ENCODE measurements at regions not wholly inside any gene's neighbourhood (a gene's known extent, or its start where the extent isn't known, plus 50 kb on each side); places are given as distances from the start of the nearest gene placed in this dataset.
A peak's percentile ranks its signal among the peaks of the same experiment; 100 is the strongest.
"Not testable (repeated sequence)": the region's sequence is repeated elsewhere in the genome, so short reads cannot be mapped to it uniquely, and the experiment has no call there.

GRCh38 chr15:99454107-99454809 lies 111.5 kb upstream of the MEF2A start:
- intact Hi-C loops (cut with DNase I), result no loop called here
- peak in 10 of 42 donors; percentile 2 to 30 (median 14) for DNase-seq

- peak in 20 of 42 donors; percentile 4 to 64 (median 38) for DNase-seq
- intact Hi-C loops (cut with DNase I), result no loop called here
Measured at GRCh38 chr15:99454941-99455788, 110.6 kb upstream of the MEF2A start.

- peak in 3 of 42 donors; percentile 5 to 33 (median 19) for DNase-seq
- intact Hi-C loops (cut with DNase I), result no loop called here
Measured at GRCh38 chr15:99455789-99456160, 110.0 kb upstream of the MEF2A start.

DNA sequence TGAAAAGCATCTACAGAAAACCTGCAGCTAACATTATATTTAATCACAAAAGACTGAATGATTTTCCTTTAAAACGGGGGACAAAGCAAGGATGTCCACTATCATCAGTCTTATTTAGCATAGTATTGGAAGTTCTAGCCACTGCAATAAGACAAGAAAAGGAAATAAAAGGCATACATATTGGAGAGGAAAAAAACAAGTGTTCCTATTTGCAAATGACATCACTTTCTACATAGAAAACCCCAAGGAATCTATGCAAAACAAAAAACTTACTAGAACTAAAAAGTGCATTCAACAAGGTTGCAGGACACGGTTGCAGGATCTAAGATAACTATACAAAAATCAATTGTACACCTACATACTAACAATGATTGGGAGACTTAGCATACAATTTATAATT lies 101.6 kb upstream of the MEF2A start:
- no peak for DNase-seq
- intact Hi-C loops (cut with DNase I), result no loop called here

DNA sequence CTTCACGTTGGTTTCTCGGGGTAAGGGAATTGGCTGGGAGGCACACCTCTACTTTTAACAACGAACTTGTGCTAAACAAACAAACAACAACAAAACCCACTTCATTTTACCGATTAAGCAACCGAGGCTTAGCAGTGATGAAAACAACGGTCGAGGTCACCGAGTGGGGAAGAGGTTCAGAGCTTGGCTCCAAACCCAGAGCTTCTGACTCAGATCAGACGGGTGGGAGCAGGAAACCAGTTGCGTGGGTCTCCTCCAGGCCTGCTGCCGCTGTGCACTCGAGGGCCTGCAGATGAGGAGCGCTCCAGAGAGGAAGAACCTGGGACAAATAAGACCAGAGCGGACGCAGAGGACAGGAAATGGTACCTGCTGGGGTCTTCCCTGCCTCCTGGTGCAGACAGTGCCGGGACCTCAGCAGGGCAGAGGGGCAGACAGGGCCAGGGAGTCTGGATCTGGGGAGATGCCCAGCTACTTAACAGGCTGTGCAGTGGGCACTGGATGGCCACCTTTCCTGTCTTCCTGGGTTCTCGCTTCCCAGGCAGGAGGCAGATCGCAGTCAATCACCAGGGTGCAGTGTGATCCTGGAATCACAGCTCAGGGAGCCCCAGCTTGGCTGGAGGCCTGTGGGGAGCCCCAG lies 99.0 kb upstream of the MEF2A start:
- intact Hi-C loops (cut with DNase I), result no loop called here
- peak in 2 of 42 donors; percentile 7 to 33 for DNase-seq

DNA sequence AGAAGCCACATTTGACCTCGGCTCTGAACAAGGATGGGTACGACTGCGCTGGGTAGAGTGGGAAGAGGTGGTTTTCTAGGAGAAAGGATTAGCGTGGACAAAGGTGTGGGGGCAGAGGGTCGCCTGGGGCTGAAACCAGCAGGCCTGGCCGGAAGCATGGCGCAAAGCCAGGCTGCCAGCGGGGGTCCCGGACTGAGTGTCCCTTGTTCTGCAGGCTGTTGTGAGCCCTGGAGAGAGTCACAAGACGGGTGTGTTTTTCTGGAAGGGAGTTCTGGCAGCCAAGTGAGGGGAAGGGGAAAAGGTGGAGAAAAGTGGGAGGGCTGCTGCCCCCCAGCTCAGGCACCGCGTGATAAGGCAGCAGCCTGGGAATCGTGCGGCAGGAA lies 98.5 kb upstream of the MEF2A start:
- peak in 2 of 42 donors; percentile 2 to 27 for DNase-seq
- intact Hi-C loops (cut with DNase I), result no loop called here

- DNase-seq, result peak in 1 of 42 donors; percentile 2
- intact Hi-C loops (cut with DNase I), result no loop called here
Measured at GRCh38 chr15:99467853-99468464, 97.8 kb upstream of the MEF2A start.

DNA sequence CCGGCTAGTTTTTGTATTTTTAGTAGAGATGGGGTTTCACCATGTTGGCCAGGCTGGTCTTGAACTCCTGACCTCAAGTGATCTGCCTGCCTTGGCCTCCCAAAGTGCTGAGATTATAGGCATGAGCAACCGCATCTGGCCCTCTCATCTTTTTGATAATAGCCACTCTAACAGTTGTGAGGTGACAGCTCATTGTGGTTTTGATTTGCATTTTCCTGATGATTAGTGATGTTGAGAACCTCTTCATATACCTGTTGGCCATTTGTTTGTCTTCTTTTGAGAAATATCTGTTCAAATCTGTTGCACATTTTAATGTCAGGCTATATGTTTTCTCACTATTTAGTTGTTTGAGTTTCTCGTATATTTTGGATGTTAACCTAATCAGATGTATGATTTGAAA lies 95.6 kb upstream of the MEF2A start:
- intact Hi-C loops (cut with DNase I); DNase-seq: not testable (repeated sequence)

- DNase-seq, result peak in 1 of 42 donors; percentile 18
- intact Hi-C loops (cut with DNase I), result no loop called here
Measured at GRCh38 chr15:99472416-99473145, 93.2 kb upstream of the MEF2A start.

DNA sequence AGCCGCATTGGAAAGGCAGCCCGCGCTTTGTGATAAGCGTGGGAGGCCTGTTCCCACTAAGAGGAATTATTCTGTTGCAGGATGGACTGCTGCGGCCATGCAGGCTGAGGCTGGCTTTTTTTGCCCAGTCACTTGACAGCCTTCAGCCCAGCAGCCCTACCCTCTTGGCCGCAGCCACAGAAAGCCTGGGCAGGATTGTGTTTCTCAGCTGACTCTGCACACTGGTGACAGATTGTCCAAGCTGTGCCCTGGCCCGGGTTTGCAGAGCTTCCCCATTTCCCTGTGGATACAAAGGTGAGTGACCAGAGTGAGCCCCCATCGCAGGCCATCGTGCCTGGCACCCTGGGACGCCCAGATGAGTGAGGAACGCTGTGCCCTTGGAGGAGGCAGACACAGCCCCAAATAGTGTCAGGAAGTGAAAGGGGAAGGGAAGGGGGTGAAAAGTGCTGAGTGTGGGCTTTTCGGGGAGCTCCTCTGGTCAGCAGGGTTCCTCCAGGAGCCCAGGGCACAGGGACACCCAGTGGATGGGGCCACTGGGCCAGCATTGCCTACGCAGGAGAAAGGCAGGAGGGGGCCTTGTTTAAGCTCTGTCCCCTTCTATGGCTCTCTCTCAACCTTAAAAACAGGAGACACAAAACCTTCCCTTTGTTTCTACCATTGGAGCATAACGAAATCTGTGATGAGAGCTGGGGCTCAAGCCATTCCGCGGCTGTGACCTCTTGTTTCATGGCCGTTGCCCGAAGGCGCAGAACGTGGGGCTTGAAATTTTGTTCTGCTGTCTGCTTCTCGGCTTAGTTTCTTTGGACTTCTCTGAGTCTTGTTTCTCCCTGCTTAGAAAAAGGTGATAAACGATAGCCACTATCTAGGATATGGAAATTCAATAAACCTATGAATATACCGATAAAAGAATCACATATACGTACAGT lies 91.5 kb upstream of the MEF2A start:
- peak in 22 of 42 donors; percentile 28 to 63 (median 50) for DNase-seq
- intact Hi-C loops (cut with DNase I), result no loop called here

DNA sequence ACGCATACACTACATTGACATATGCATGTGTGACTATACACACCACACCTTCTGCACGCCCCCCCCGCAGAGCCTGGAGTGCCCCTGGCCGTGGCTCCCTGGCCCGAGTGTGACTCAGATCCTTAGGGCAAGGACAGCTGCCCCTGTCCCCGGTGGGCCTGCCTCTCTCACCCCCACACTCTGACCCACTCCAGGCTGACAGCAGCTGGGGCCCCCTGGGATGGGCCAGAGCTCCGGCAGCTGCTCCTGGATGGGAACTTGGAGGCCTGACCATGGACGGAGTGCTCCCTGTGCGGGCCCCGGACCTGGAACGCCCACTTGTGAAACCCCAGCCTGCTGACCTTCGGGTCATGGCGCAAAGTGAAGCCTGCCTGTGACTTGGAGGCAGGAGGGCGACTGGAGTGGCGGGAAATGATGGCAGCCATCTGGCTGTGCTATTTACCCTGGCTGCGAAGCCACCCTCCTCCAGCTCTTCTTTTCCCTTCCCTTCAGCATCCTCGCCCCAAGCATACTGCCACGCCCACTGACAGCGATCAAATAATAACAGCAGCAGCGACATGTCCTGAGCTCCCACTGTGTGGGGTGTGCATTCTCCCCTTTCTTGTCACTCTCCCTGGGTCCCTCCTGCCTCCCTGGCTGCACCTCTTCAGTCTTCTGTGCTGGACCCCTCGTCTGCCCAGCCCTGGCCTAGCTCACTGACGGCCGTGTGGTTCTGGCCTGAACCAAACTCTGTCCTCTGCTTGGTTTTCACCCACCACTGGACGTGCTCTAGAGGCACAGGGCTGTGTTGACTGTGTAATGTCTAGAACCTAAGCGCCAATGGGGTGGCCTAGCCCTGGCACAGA lies 90.7 kb upstream of the MEF2A start:
- peak in 1 of 42 donors; percentile 34 for DNase-seq
- intact Hi-C loops (cut with DNase I), result loop anchor here (5.0 kb wide), 1 partner anchor 87 kb away; no protein-coding TSS in a partner anchor

DNA sequence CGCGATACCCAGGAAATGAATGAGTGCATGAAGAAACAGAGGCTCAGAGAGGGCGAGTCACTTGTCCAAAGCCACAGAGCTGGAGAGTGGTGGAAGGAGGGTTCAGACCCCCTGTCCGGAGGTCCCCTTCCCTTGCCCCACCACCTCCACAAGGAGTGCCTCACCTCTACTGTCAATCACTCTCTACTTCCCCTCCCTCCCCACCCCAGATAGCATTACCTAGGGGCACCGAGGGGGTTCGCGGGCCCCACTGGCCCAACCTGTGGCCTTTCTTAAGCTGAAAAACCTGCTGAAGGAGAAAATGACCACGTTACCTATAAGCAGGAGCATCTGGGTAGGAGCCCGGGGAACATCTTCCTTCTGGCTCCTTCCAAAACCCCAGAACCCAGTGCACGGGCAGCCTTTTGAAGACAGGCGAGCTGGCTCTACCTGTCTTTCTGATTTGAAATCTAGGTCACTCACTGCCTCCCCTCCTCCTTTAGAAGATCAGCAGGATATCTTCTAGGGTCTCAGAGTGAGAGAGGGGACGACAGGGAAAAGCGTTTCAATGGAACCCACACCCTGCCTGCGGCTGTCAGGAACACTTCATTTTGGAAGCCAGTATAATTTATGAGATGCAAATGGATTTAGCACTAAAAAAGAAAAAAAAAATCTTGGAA lies 89.9 kb upstream of the MEF2A start:
- DNase-seq, result no peak
- intact Hi-C loops (cut with DNase I), result loop anchor here (5.0 kb wide), 1 partner anchor 86 kb away; no protein-coding TSS in a partner anchor

GRCh38 chr15:99476413-99477222 lies 89.2 kb upstream of the MEF2A start:
- intact Hi-C loops (cut with DNase I), result loop anchor here (5.0 kb wide), 1 partner anchor 86 kb away; no protein-coding TSS in a partner anchor
- peak; percentile 33 to 92 (median 70) for DNase-seq

DNA sequence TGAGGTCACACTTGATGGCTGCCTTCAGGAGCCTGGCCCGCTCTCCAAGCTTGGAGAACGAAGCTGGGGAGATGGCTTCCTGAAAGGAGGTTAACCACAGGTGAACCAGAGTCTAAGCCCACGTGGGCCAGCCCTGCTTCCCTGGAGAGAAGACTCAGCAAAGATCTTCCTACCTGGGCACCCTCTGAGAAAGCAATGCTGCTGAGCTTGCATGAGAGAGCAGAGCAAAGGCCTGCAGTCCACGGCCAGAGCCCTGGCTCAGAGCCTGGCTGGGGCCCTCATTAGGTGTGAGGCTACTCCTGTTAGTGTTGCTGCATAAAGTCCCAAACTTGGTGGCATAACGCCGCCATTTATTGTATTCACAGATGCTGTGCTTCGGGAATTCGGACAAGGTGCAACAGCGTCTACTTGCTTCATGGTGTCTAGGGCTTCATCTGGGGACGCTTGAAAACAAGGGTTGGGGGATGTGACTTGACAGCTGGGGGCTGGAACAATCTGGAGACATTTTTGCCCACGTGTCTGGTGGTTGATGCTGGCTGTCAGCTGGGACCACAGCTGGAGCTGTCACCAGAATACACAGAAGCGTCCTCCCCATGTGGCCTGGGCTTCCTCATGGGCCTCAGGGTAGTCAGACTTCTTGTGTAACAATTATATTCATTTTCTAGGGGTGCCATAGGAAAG lies 87.9 kb upstream of the MEF2A start:
- DNase-seq, result no peak
- intact Hi-C loops (cut with DNase I), result loop anchor here (5.0 kb wide), 1 partner anchor 84 kb away; no protein-coding TSS in a partner anchor

GRCh38 chr15:99478977-99479376 lies 86.8 kb upstream of the MEF2A start:
- intact Hi-C loops (cut with DNase I), result loop anchor here (5.0 kb wide), 1 partner anchor 83 kb away; no protein-coding TSS in a partner anchor
- peak in 1 of 42 donors; percentile 16 for DNase-seq

Data from head of caudate nucleus (tissue), 42 donors.